ENCODE measurements at regions not wholly inside any gene's neighbourhood (a gene's known extent, or its start where the extent isn't known, plus 50 kb on each side); places are given as distances from the start of the nearest gene placed in this dataset.

GRCh38 chr3:84906065-84906464 lies 52.7 kb upstream of the CADM2 start:
- no peak overlapping the region for H3K4me3 ChIP-seq (ENCODE audit: low read length)
- no peaks in the 10 kb centered on the region for H3K4me1 ChIP-seq (ENCODE audit: insufficient read depth, low read length)
- Mint-ChIP-seq H3K4me1 (ENCODE audit: low read depth) (no peaks in the 10 kb centered on the region), H3K27me3 (no peaks in the 10 kb centered on the region), H3K36me3 (ENCODE audit: low read depth) (no peaks in the 10 kb centered on the region), H3K27ac (no peak overlapping the region), H3K4me3 (no peak overlapping the region), H3K9me3 (peaks cover 8% of the 10 kb centered on the region)
- CTCF ChIA-PET: no interaction called here
- no peak for DNase-seq
- intact Hi-C loops (cut with DNase I, micrococcal nuclease): no loop called here
- H3K9me3 ChIP-seq (ENCODE audit: control insufficient read depth in 1 of 2, insufficient read depth in 1 of 2, low read length in 2 of 2): peaks cover 4 to 25% of the 10 kb centered on the region in 2 experiments
- ATAC-seq (ENCODE audit: poor library complexity): no peak
- no peaks in the 10 kb centered on the region for H3K27me3 ChIP-seq (ENCODE audit: control insufficient read depth in 1 of 2, insufficient read depth in 2 of 2, low read length in 2 of 2)
- POLR2A ChIA-PET: no interaction called here
- H3K36me3 ChIP-seq (ENCODE audit: insufficient read depth, low read length): no peaks in the 10 kb centered on the region
- no peak overlapping the region for H3K27ac ChIP-seq (ENCODE audit: low read depth in 1 of 2, low read length in 2 of 2)
- no peak for TF ChIP-seq CTCF (IDR thresholded peaks at IDR 0.05)

All from CD4-positive, alpha-beta T cell (primary cell).